ENCODE measurements at regions not wholly inside any gene's neighbourhood (a gene's known extent, or its start where the extent isn't known, plus 50 kb on each side); places are given as distances from the start of the nearest gene placed in this dataset.

DNA sequence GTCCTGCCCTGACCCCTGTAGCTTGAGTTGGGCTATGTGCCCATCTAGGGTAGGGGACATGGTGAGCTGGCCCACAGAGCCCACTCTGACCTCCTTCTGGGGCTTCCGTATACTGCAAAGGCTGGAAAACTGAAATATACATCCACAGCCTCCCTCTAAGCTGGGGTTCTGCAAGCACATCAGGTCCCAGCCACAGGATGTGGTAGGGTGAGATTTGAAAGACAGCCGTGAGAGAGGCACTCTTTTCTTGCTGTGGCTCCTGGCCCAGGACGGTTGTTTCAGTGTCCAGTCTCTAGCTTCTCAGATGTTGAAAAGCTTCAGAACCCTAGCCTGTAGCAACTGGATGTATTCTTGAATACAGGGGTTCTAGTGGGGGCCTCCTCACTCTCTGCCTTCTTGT, 60.1 kb upstream of the ADRB1 start:
- H3K79me2 ChIP-seq (ENCODE audit: low read length), result no peaks in the 10 kb centered on the region
- H3K9me2 ChIP-seq (replicated peaks; ENCODE audit: low read length), result no peaks in the 10 kb centered on the region
- no peak overlapping the region for H3K4me3 ChIP-seq (ENCODE audit: low read length)
- peaks cover 3% of the 10 kb centered on the region; the same call in 1 of the 2 replicates for H3K4me1 ChIP-seq (ENCODE audit: insufficient read depth, low read length)
- H4K20me1 ChIP-seq (ENCODE audit: low read length), result no peaks in the 10 kb centered on the region
- ATAC-seq (no peak), DNase-seq (no peak)
- intact Hi-C loops (cut with micrococcal nuclease), result no loop called here
- TF ChIP-seq EZH2phosphoT487 (IDR thresholded peaks at IDR 0.05; ENCODE audit: borderline replicate concordance, low read length), result no peak
- no peak for TF ChIP-seq EZH2 (IDR thresholded peaks at IDR 0.05; ENCODE audit: low read length, unreplicated experiment)
- TF ChIP-seq CTCF (conservative IDR thresholded peaks at IDR 0.05; ENCODE audit: low read depth, low read length), result no peak
- no peaks in the 10 kb centered on the region for H3F3A ChIP-seq (ENCODE audit: low read length, unreplicated experiment)
- POLR2A ChIA-PET (ENCODE audit: unreplicated experiment), result no interaction called here
- H3K27me3 ChIP-seq (ENCODE audit: low read length), result no peaks in the 10 kb centered on the region
- H2AFZ ChIP-seq (ENCODE audit: low read length), result no peak overlapping the region
- no TSS peak for BruUV-seq (replicated peaks)
- no peaks in the 10 kb centered on the region for H3K9me3 ChIP-seq (ENCODE audit: low read length)
- H3K9ac ChIP-seq (ENCODE audit: low read length), result no peak overlapping the region
- CTCF ChIA-PET, result no interaction called here
- no peak overlapping the region for H3K4me2 ChIP-seq (ENCODE audit: low read length)
- H3K27ac ChIP-seq (ENCODE audit: low read length), result no peak overlapping the region
- no peaks in the 10 kb centered on the region for H3K36me3 ChIP-seq (ENCODE audit: low read depth, low read length)

GRCh38 chr10:113985297-113985844, 58.3 kb upstream of the ADRB1 start:
- Histone ChIP-seq H3K4me3 (ENCODE audit: low read length) (no peak overlapping the region), H3K4me2 (ENCODE audit: low read length) (no peak overlapping the region), H3K4me1 (ENCODE audit: insufficient read depth, low read length) (peaks cover 3% of the 10 kb centered on the region; the same call in 1 of the 2 replicates), H3K9ac (ENCODE audit: low read length) (no peak overlapping the region), H3K27ac (ENCODE audit: low read length) (no peak overlapping the region), H3K27me3 (ENCODE audit: low read length) (no peaks in the 10 kb centered on the region), H3F3A (ENCODE audit: low read length, unreplicated experiment) (no peaks in the 10 kb centered on the region), H3K9me3 (ENCODE audit: low read length) (no peaks in the 10 kb centered on the region), H3K36me3 (ENCODE audit: low read depth, low read length) (no peaks in the 10 kb centered on the region), H2AFZ (ENCODE audit: low read length) (no peak overlapping the region), H4K20me1 (ENCODE audit: low read length) (no peaks in the 10 kb centered on the region), H3K9me2 (replicated peaks; ENCODE audit: low read length) (no peaks in the 10 kb centered on the region), H3K79me2 (ENCODE audit: low read length) (no peaks in the 10 kb centered on the region)
- intact Hi-C loops (cut with micrococcal nuclease), result no loop called here
- ChIA-PET CTCF (no interaction called here), POLR2A (ENCODE audit: unreplicated experiment) (interaction anchor here (0.6 kb wide), 1 partner anchor 95 kb away, joined by 4 read pairs; no protein-coding TSS in a partner anchor)
- TF ChIP-seq CTCF (conservative IDR thresholded peaks at IDR 0.05; ENCODE audit: low read depth, low read length) (no peak), EZH2phosphoT487 (IDR thresholded peaks at IDR 0.05; ENCODE audit: borderline replicate concordance, low read length) (no peak), EZH2 (IDR thresholded peaks at IDR 0.05; ENCODE audit: low read length, unreplicated experiment) (no peak)
- no TSS peak for BruUV-seq (replicated peaks)
- ATAC-seq (no peak), DNase-seq (no peak)

- H3K27ac ChIP-seq (ENCODE audit: low read length), result no peak overlapping the region
- H3K4me2 ChIP-seq (ENCODE audit: low read length), result no peak overlapping the region
- TF ChIP-seq EZH2 (IDR thresholded peaks at IDR 0.05; ENCODE audit: low read length, unreplicated experiment) (no peak), EZH2phosphoT487 (IDR thresholded peaks at IDR 0.05; ENCODE audit: borderline replicate concordance, low read length) (no peak), CTCF (conservative IDR thresholded peaks at IDR 0.05; ENCODE audit: low read depth, low read length) (no peak)
- no peaks in the 10 kb centered on the region for H3K9me3 ChIP-seq (ENCODE audit: low read length)
- no peak overlapping the region for H3K9ac ChIP-seq (ENCODE audit: low read length)
- DNase-seq (no peak), ATAC-seq (no peak)
- H3K79me2 ChIP-seq (ENCODE audit: low read length), result no peaks in the 10 kb centered on the region
- no peak overlapping the region for H3K4me3 ChIP-seq (ENCODE audit: low read length)
- no peaks in the 10 kb centered on the region for H3F3A ChIP-seq (ENCODE audit: low read length, unreplicated experiment)
- H4K20me1 ChIP-seq (ENCODE audit: low read length), result no peaks in the 10 kb centered on the region
- H3K27me3 ChIP-seq (ENCODE audit: low read length), result no peaks in the 10 kb centered on the region
- intact Hi-C loops (cut with micrococcal nuclease), result no loop called here
- no peaks in the 10 kb centered on the region for H3K36me3 ChIP-seq (ENCODE audit: low read depth, low read length)
- ChIA-PET POLR2A (ENCODE audit: unreplicated experiment) (no interaction called here), CTCF (no interaction called here)
- H3K4me1 ChIP-seq (ENCODE audit: insufficient read depth, low read length), result peaks cover 3% of the 10 kb centered on the region; the same call in 1 of the 2 replicates
- BruUV-seq (replicated peaks), result no TSS peak
- H3K9me2 ChIP-seq (replicated peaks; ENCODE audit: low read length), result no peaks in the 10 kb centered on the region
- H2AFZ ChIP-seq (ENCODE audit: low read length), result no peak overlapping the region
Measured at GRCh38 chr10:113986316-113986715, 57.4 kb upstream of the ADRB1 start.
